K562 (cell line): ENCODE measurements at regions not wholly inside any gene's neighbourhood (a gene's known extent, or its start where the extent isn't known, plus 50 kb on each side); places are given as distances from the start of the nearest gene placed in this dataset.

ENCODE experiments used
- ATAC-seq: fragments of 200-7000 bp; cut with Tn5 transposase; 3 replicates; pipeline ENCODE4 v1.9.1; 2020; ENCODE audit warnings: moderate library complexity
- BruUV-seq: library from RNA; stranded (reverse); fragments of 400-500 nt; replicated peaks from 2 replicates; lab custom pipeline; 2021; lab: Mats Ljungman, UMichigan
- CTCF ChIA-PET: fragments of 300-600 bp; formaldehyde crosslinking; extraction: SDS; loops from one replicate; lab custom pipeline; 2021; ENCODE audit warnings: low intra/inter-chr PET ratio; lab: Yijun Ruan, JAX
- POLR2A ChIA-PET: fragments of 300-600, 350-650 bp; sonication (Branson Sonifier 250); formaldehyde crosslinking; extraction: SDS; loops from one replicate; lab custom pipeline; 2021; ENCODE audit warnings: antibody characterized with exemption, inconsistent platforms; lab: Yijun Ruan, JAX
- DNase-seq, 4 experiments: peaks; one replicate each; pipeline versions ENCODE4 v3.0.0 to v3.0.0-alpha.2; 2011 to 2018; ENCODE audit warnings: low spot score in 3 of 4, mixed read lengths in 3 of 4; ENCODE audit errors: extremely low read depth in 1 of 4
- FAIRE-seq: peaks from 2 replicates; lab custom pipeline; 2011; peaks lifted over from hg19 to GRCh38; lab: Jason Lieb, UNC
- H2AFZ ChIP-seq: 2 replicates; pipeline ENCODE4 v1.6.0; 2011; ENCODE audit warnings: low read depth, low read length, control low read depth, inconsistent platforms
- H3K27ac ChIP-seq: fragments of 200-600 bp; 3 replicates; pipeline ENCODE4 v1.8.0; 2011; ENCODE audit warnings: low read depth, mild to moderate bottlenecking, control low read depth, inconsistent platforms, low read length, moderate library complexity, mixed read lengths; ENCODE audit errors: extremely low read depth
- H3K27me3 ChIP-seq, 2 experiments: fragments of 300-600 bp in 1 of 2; 2 replicates in 1 of 2; 3 replicates in 1 of 2; pipeline versions ENCODE4 v1.6.0 to v1.8.0; 2011; ENCODE audit warnings: inconsistent platforms in 2 of 2, low read length in 2 of 2, mild to moderate bottlenecking in 1 of 2, mixed read lengths in 1 of 2, moderate library complexity in 1 of 2; ENCODE audit not compliant: control insufficient read depth in 2 of 2, insufficient read depth in 2 of 2
- H3K36me3 ChIP-seq: fragments of 300-600 bp; 3 replicates; pipeline ENCODE4 v1.8.0; 2011; ENCODE audit warnings: mild to moderate bottlenecking, low read length, inconsistent platforms; ENCODE audit not compliant: control insufficient read depth, insufficient read depth
- H3K4me1 ChIP-seq, 2 experiments: fragments of 200-600 bp in 1 of 2; replicated peaks in 1 of 2; 2 replicates in 1 of 2; 3 replicates in 1 of 2; pipeline versions ENCODE4 v1.5.1 to v1.8.0; 2011; ENCODE audit warnings: inconsistent platforms in 2 of 2, low read length in 2 of 2, mild to moderate bottlenecking in 1 of 2, mixed read lengths in 1 of 2, moderate library complexity in 1 of 2; ENCODE audit not compliant: control insufficient read depth in 2 of 2, insufficient read depth in 2 of 2
- H3K4me2 ChIP-seq: 2 replicates; pipeline ENCODE4 v1.6.1; 2011; ENCODE audit warnings: low read length, control low read depth, inconsistent platforms, mixed read lengths; ENCODE audit not compliant: insufficient read depth
- H3K4me3 ChIP-seq: fragments of 200-600 bp; sonication (generic), shearing (Covaris generic); 2 replicates; pipeline ENCODE4 v1.5.1; 2016; ENCODE audit warnings: control low read depth, inconsistent platforms
- H3K79me2 ChIP-seq: fragments of 200-600 bp; 3 replicates; pipeline ENCODE4 v1.8.0; 2011; ENCODE audit warnings: low read length, inconsistent platforms; ENCODE audit not compliant: control insufficient read depth, insufficient read depth
- H3K9ac ChIP-seq, 2 experiments: 2 replicates each; pipeline versions ENCODE4 v1.6.0 to v1.6.1; 2011; ENCODE audit warnings: low read depth in 2 of 2, low read length in 2 of 2, control low read depth in 1 of 2, inconsistent platforms in 1 of 2, mild to moderate bottlenecking in 1 of 2, mixed read lengths in 1 of 2; ENCODE audit not compliant: insufficient read depth in 1 of 2
- H3K9me1 ChIP-seq: one replicate; pipeline ENCODE4 v1.6.0; 2011; ENCODE audit warnings: inconsistent platforms, mild to moderate bottlenecking, low read length, moderate library complexity; ENCODE audit not compliant: control insufficient read depth, insufficient read depth
- H3K9me3 ChIP-seq: replicated peaks from 2 replicates; pipeline ENCODE4 v1.5.1; 2011; ENCODE audit warnings: low read depth, low read length, inconsistent platforms; ENCODE audit not compliant: control insufficient read depth, insufficient read depth
- H4K20me1 ChIP-seq: replicated peaks from 2 replicates; pipeline ENCODE4 v1.6.1; 2011; ENCODE audit warnings: low read length, inconsistent platforms, mixed read lengths; ENCODE audit not compliant: control insufficient read depth, insufficient read depth
- ARHGAP35 ChIP-seq: fragments of 450-650 bp; IDR thresholded peaks from 2 replicates; pipeline ENCODE4 v1.6.1; 2018; ENCODE audit not compliant: partially characterized antibody
- CBX3 ChIP-seq, 2 experiments: IDR thresholded peaks; 1 replicate in 1 of 2; 2 replicates in 1 of 2; pipeline ENCODE4 v1.6.1; 2012; ENCODE audit warnings: inconsistent platforms in 2 of 2, low read length in 2 of 2, borderline replicate concordance in 1 of 2, control low read depth in 1 of 2
- CC2D1A ChIP-seq: fragments of 450-650 bp; IDR thresholded peaks from 2 replicates; pipeline ENCODE4 v1.6.1; 2017; ENCODE audit warnings: mild to moderate bottlenecking
- CTBP1 ChIP-seq: fragments of 450-650 bp; IDR thresholded peaks from 2 replicates; pipeline ENCODE4 v1.6.1; 2016; ENCODE audit warnings: borderline replicate concordance
- HDAC6 ChIP-seq: IDR thresholded peaks from 2 replicates; pipeline ENCODE4 v1.6.1; 2012; ENCODE audit warnings: low read depth, mild to moderate bottlenecking, control low read depth, inconsistent platforms, low read length, moderate library complexity
- SREBF1 ChIP-seq: fragments of 150-350 bp; IDR thresholded peaks from 2 replicates; pipeline ENCODE4 v1.6.1; 2014; ENCODE audit warnings: antibody characterized with exemption, low read depth, low read length, borderline replicate concordance
- TAF1 ChIP-seq: IDR thresholded peaks from 2 replicates; pipeline ENCODE4 v1.6.1; 2011; ENCODE audit warnings: mild to moderate bottlenecking, low read length, moderate library complexity; ENCODE audit not compliant: insufficient read depth, control insufficient read depth, severe bottlenecking; ENCODE audit errors: extremely low read depth
- TEAD1 ChIP-seq, 2 experiments: fragments of 450-650 bp in 1 of 2; sonication (generic) in 1 of 2; formaldehyde crosslinking; IDR thresholded peaks; 2 replicates each; pipeline versions ENCODE4 v1.4.0 to v1.8.0; 2020 to 2022; ENCODE audit warnings: mild to moderate bottlenecking in 2 of 2, missing genetic modification reagents in 1 of 2
- ZFX ChIP-seq: sonication (generic); formaldehyde crosslinking; IDR thresholded peaks from 2 replicates; pipeline ENCODE4 v1.8.0; 2022; ENCODE audit warnings: mild to moderate bottlenecking, missing genetic modification reagents, moderate library complexity
- ZNF12 ChIP-seq: sonication (generic); formaldehyde crosslinking; IDR thresholded peaks from 2 replicates; pipeline ENCODE4 v1.4.0; 2020; ENCODE audit warnings: mild to moderate bottlenecking, missing genetic modification reagents
- ZNF143 ChIP-seq: sonication (generic); formaldehyde crosslinking; IDR thresholded peaks from 2 replicates; pipeline ENCODE4 v1.9.0; 2022; ENCODE audit warnings: mild to moderate bottlenecking, missing genetic modification reagents
- ZNF384 ChIP-seq: IDR thresholded peaks from 2 replicates; pipeline ENCODE4 v1.6.1; 2012; ENCODE audit warnings: low read depth, low read length, improper control_type of control experiment
- ZNF586 ChIP-seq: fragments of 450-650 bp; formaldehyde crosslinking; conservative IDR thresholded peaks from 2 replicates; pipeline ENCODE4 v1.4.0; 2020; ENCODE audit warnings: mild to moderate bottlenecking, moderate library complexity
- WGBS: fragments of 100-300 bp; shearing (Covaris generic); methylation state at CpG from one replicate; pipeline ENCODE4 v1.1.6; 2016; ENCODE audit warnings: low coverage, mixed read lengths; ENCODE audit not compliant: insufficient coverage; ENCODE audit errors: missing lambda C conversion rate; 5-methylcytosine and 5-hydroxymethylcytosine counted together
- in situ Hi-C: fragments of 300-500 bp; cut with MboI; formaldehyde crosslinking; loops from 4 replicates; pipeline ENCODE4 v1.15.0; 2018; ENCODE audit warnings: inconsistent platforms, mixed read lengths
- intact Hi-C: fragments of 100-400 bp; cut with micrococcal nuclease; formaldehyde crosslinking; loops from 2 replicates; pipeline ENCODE4 v1.14.2; 2022

- no peak for ATAC-seq
- WGBS: 4% methylated on average over 5 of the region's 5 CpGs
Measured at GRCh38 chr3:7793786-7794185, 707.8 kb upstream of the LMCD1 start.

GRCh38 chr3:7798276-7798675 is 703.3 kb upstream of the LMCD1 start:
- no peak for DNase-seq
- Histone ChIP-seq H3K4me1 (no peaks in the 10 kb centered on the region), H3K4me2 (no peak overlapping the region), H4K20me1 (no peaks in the 10 kb centered on the region), H3K27ac (no peak overlapping the region), H3K79me2 (no peaks in the 10 kb centered on the region), H3K27me3 (no peaks in the 10 kb centered on the region), H3K36me3 (no peaks in the 10 kb centered on the region), H2AFZ (no peak overlapping the region), H3K4me3 (no peak overlapping the region), H3K9me1 (no peaks in the 10 kb centered on the region), H3K9ac (no peak overlapping the region), H3K9me3 (peaks cover 1% of the 10 kb centered on the region; the same call in 1 of the 2 replicates)
- in situ Hi-C loops: no loop called here
- WGBS: 0% methylated on average over 4 of the region's 4 CpGs
- intact Hi-C loops: no loop called here
- ChIA-PET CTCF (no interaction called here), POLR2A (no interaction called here)
- TF ChIP-seq HDAC6 (no peak), CBX3 (IDR thresholded peaks at IDR 0.05; ENCODE audit: borderline replicate concordance in 1 of 2, low read length in 2 of 2) (no peak), ZNF586 (no peak), ZFX (CRISPR knock-in tag) (no peak)
- ATAC-seq: no peak
- FAIRE-seq: no peak
- no TSS peak for BruUV-seq

More at GRCh38 chr3:7793786-7794185, 707.8 kb upstream of the LMCD1 start:
- H3K27me3 ChIP-seq: no peaks in the 10 kb centered on the region
- TF ChIP-seq ZNF384 (no peak), TAF1 (no peak), ZNF12 (CRISPR knock-in tag) (no peak), CC2D1A (no peak), CTBP1 (no peak), ZNF143 (no peak), SREBF1 (no peak), ARHGAP35 (no peak), TEAD1 (CRISPR knock-in tag; IDR thresholded peaks at IDR 0.05) (no peak)
- no peaks in the 10 kb centered on the region for H4K20me1 ChIP-seq
- in situ Hi-C loops (no loop called here), intact Hi-C loops (no loop called here)
- no peaks in the 10 kb centered on the region for H3K4me1 ChIP-seq
- DNase-seq: no peak
- BruUV-seq: no TSS peak
- H3K9ac ChIP-seq: no peak overlapping the region
- H3K4me2 ChIP-seq: no peak overlapping the region
- ChIA-PET POLR2A (no interaction called here), CTCF (no interaction called here)
- H2AFZ ChIP-seq: no peak overlapping the region
- FAIRE-seq: no peak
- no peak overlapping the region for H3K4me3 ChIP-seq
- H3K27ac ChIP-seq: no peak overlapping the region
- H3K79me2 ChIP-seq: no peaks in the 10 kb centered on the region
- H3K9me1 ChIP-seq: no peaks in the 10 kb centered on the region
- peaks cover 3% of the 10 kb centered on the region; the same call in 1 of the 2 replicates for H3K9me3 ChIP-seq
- H3K36me3 ChIP-seq: no peaks in the 10 kb centered on the region
